ENCODE measurements at regions not wholly inside any gene's neighbourhood (a gene's known extent, or its start where the extent isn't known, plus 50 kb on each side); places are given as distances from the start of the nearest gene placed in this dataset.
A peak's percentile ranks its signal among the peaks of the same experiment; 100 is the strongest.

DNA sequence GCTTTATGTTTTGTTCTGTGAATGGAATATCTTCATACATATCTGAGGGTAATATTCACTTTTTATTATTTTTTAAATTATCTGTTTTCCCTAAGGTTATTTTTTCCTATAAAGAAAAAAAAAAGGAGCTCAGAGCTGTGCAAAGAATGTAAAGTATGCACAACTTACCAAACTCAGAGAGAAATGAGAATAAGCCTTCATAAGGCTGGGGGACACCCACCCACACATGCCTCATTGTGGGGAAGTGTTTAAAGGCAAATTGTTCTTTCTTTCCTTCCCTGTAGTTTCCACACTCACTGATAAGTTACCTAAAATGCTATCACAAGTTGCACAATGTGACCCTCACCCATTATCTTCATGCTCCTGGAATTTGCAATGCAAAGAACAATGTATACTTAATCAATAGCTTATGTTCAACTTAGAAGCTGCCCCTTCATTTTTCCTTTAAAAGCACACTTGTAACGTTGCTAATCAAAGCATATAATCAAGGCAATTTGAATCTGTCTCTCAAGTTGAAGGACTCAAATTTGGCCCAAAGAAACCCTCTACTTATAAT lies 108.1 kb downstream of the GNAT3 start:
- DNase-seq, result no peak

DNA sequence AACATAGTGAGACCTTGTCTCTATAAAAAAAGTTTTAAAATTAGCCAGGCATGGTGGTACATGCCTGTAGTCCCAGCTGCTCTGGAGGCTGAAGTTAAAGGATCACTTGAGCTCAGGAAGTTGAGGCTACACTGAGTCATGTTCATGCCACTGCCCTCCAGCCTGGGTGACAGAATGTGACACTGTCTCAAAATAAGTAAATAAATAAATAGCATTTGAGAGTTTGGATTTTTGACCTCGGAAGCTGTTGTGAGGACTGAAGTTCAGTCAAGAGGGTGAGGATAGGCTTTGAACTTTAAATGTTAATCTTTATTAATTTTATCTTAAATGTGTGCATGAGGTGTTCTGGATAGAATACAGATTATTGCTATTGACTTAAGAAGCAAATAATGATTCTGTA lies 110.2 kb downstream of the GNAT3 start:
- no peak for DNase-seq

DNA sequence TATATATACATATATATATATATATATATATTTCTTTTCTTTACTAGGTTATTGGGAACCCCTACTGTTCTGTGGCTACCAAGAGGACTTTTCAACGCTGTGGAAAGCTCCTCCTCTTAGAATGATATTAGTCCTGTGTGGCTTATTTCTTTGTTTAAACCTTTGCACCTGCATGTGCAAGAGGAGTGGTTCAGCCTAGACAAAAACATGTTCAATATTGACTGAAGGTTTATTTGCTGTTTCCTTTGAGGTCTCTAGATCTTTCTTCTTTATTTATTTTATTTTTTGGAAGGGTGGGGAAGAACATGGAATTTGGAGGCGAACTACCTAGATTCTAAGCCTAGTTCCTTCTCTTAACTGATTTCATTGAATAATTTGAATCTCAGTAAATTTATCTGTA lies 118.1 kb downstream of the GNAT3 start:
- DNase-seq, result no peak

GRCh38 chr7:80392229-80393169 lies 119.4 kb downstream of the GNAT3 start:
- DNase-seq, result peak in 1 of 2 donors; percentile 2

GRCh38 chr7:80387634-80388193 lies 124.2 kb downstream of the GNAT3 start:
- no peak for DNase-seq

GRCh38 chr7:80386686-80387085 lies 125.2 kb downstream of the GNAT3 start:
- DNase-seq, result no peak

- DNase-seq, result no peak
These were observed 126.4 kb downstream of the GNAT3 start for GRCh38 chr7:80385508-80385907.

DNA sequence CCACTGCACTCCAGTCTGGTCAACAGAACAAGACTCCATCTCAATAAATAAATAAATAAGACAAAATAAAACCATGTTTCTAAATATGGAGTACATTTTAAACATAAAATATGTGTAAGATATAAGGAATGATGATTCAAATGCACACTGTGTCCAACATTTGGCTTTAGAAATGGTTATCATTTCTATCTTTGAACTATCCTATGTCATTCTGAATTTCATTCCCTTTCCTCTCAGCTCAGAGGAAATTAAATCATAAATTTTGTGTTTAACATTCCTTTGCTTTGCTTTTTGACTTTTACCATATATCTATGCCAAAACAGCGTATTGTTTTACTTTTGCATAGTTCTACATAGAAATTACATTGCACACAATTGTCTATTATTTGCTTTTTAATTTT lies 130.9 kb downstream of the GNAT3 start:
- DNase-seq, result no peak

DNA sequence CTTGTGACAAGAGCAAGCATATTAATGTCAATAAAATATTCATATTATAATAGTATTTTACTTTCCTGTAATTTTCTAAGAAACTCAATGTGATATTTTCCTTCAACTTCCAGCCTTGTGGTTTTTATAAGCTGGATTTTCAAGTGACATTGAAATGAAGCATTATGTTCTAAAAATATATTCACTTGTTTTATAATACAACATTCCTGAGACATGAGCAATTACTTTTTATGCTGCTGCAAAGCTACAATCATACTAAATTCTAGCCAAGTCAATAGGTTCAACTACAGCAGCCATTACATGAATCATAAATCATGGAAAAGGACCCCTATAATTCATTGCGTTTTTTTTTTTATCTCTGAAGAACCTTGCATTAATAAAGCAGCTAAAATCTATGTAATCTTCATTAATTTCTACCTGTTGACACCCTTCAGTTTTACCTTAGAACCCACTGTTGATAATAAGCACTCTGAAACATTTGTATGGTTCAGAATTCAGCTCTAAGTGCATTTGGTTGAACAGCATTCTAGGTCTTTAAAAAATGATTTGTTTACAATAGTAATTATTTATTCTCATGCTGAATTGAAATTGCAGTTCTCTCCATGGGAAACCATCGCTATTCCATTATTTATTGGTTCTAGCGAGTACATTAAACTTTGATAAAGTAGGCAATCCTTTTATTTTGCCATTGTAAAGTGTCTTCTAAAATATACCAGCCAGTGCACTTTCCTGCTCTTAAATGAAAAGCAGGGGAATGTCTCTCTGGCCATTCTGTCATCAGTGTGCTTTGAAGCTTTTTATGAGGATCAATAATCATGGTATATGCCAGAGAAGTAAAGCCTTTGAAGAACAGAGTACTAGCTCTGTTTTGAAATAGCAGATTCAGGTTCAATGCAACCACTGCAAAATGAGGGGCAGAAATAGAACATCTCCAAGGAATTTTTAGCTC lies 132.6 kb downstream of the GNAT3 start:
- DNase-seq, result no peak

DNA sequence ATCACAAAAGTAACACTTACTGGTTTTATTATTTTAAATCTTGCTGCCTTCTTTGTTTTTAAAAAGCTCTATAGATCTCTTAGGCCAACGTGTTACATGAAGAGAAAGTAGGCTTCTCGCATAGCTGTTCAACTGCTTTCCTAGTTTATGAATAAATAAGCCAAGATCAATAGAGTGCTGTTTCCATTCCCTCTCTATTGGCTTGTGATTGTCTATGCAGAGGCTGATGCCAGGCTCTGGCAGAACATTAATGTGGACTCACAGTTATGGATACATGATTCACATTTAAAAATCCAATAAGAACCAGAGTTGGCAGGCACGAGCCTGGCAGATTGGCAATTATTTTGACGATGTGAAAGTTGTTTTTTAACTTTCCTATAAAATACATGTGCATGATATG lies 137.5 kb downstream of the GNAT3 start:
- DNase-seq, result no peak

- DNase-seq, result no peak
These were observed 138.3 kb downstream of the GNAT3 start for GRCh38 chr7:80373429-80374032.

- DNase-seq, result no peak
These were observed 139.4 kb downstream of the GNAT3 start for GRCh38 chr7:80372415-80372814.

DNA sequence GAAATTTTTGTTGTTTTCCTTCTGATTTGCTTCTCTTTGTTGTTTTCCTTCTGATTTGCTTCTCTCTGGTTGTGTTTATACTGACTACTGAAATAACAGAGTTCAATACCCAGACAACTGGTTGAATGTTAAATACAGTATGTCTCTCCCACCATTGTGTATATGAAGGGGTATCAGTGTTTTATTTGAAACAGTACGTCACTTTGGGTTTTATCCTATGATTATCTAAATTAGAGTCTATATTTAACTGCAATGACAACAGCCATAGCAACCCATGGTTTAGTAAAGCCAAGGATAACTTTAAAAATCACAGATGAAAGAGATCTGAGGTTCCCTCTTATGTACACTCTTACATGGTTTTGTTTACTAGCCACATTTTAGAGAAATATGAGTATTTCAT lies 141.3 kb downstream of the GNAT3 start:
- DNase-seq, result no peak

DNA sequence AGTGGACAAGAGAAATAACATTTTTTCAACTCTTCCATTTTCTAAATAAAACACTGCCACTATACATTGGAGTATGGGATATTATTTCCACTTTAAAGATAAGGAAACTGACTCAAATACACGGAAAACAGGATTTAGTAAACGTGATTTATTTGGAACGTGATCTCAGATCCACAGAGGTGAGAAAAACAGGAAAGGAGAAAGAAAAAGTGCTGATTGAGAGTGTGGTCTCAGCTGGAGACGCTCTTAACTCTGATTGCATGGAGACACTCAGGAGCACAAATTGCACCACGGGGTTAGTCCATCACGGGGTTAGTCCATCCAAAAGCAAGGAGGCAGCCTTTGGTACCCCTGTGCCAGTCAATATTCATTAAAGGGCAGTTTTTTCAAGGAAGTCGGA lies 142.5 kb downstream of the GNAT3 start:
- no peak for DNase-seq

DNA sequence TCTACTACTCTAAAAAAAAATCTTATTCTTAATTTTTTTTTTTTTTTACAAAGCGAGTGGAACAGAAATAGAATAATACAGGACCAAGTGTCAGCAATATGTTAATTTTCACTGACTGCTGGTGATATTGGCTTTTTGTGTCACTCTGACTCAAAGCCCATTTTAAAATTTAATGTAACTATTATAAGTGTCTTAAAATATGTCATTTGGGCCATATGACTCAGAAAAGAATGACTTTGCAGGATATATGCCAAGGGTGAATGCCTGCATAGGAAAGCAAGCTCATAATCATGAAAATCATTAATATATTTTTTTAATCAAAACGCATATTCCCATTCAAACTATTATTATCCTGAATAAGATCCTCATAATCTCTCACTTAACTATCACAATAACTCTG lies 149.2 kb downstream of the GNAT3 start:
- no peak for DNase-seq

- no peak for DNase-seq
These were observed 149.8 kb downstream of the GNAT3 start for GRCh38 chr7:80362010-80362618.

- no peak for DNase-seq
These were observed 152.4 kb downstream of the GNAT3 start for GRCh38 chr7:80359476-80359875.

DNA sequence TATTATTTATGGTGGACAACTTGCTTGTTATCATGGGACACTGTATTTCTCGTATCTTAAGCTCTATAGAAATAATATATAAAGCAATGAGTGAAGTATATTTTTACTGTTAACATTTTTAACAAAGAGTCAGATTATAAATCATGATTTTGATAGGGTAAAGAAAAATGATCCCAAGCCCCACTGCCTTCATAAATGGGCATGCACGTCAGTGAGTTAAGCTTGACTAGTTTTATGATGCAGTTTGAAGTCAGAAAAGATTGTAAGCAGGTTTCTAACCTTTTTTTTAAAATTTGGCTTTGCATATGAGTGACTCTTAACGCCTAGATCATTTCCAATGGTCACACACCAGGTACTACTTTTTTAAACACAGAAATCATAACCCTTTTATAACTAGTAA lies 152.8 kb downstream of the GNAT3 start:
- no peak for DNase-seq

DNA sequence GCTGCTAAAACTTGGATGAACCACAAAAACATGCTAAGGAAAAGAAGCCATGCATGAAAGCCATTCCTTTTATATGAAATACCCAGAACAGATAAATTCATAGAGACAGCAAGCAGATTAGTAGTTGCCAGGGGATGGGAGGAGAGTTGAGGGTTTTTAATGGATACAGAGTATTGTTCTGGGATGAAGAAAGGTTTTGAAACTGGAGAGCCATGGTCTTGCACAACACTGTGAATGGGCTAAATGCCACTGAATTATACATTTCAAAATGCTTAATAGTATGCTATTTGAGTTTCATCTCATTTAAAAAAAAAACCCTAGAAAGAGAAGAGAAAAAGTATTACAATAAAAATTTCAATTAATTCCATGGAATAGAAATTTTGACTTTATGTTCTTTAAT lies 154.3 kb downstream of the GNAT3 start:
- no peak for DNase-seq

GRCh38 chr7:80350430-80350829 lies 161.4 kb downstream of the GNAT3 start:
- no peak for DNase-seq

GRCh38 chr7:80348223-80348622 lies 163.6 kb downstream of the GNAT3 start:
- DNase-seq, result no peak

- DNase-seq, result no peak
These were observed 164.7 kb downstream of the GNAT3 start for GRCh38 chr7:80347173-80347572.

All from CD4-positive, alpha-beta T cell treated with Interferon alpha-2 for 1 hour (primary cell).